B cell (primary cell): ENCODE measurements at regions not wholly inside any gene's neighbourhood (a gene's known extent, or its start where the extent isn't known, plus 50 kb on each side); places are given as distances from the start of the nearest gene placed in this dataset.

Experiments
- ATAC-seq: fragments of 200-7000 bp; cut with Tn5 transposase; one replicate; pipeline ENCODE4 v1.10.0; 2021; ENCODE audit warnings: low read depth, mild to moderate bottlenecking, moderate number of reproducible peaks, moderate library complexity
- CTCF ChIA-PET: fragments of 350-600 bp; sonication (Branson Sonifier 250); formaldehyde crosslinking; loops from one replicate; lab custom pipeline; 2021; ENCODE audit warnings: antibody characterized with exemption, inconsistent platforms; lab: Charles Lee
- POLR2A ChIA-PET: fragments of 350-600 bp; sonication (Branson Sonifier 250); formaldehyde crosslinking; loops from one replicate; lab custom pipeline; 2021; ENCODE audit warnings: antibody characterized with exemption; lab: Charles Lee
- DNase-seq: peaks from one replicate; pipeline ENCODE4 v3.0.0; 2013
- H2AFZ ChIP-seq: 2 replicates; pipeline ENCODE4 v1.6.1; 2012; ENCODE audit warnings: mild to moderate bottlenecking, low read depth, low read length; ENCODE audit not compliant: insufficient read depth, poor library complexity, severe bottlenecking
- H3K27ac ChIP-seq, 2 donors: 1 replicate in 1 of 2; 2 replicates in 1 of 2; pipeline ENCODE4 v1.5.1; 2012 to 2013; ENCODE audit warnings: low read length in 2 of 2, mild to moderate bottlenecking in 2 of 2, moderate library complexity in 1 of 2
- H3K27me3 ChIP-seq, 4 experiments: fragments of 200-600 bp in 1 of 4; sonication (generic) in 1 of 4; replicated peaks in 1 of 4; 1 replicate in 2 of 4; 2 replicates in 2 of 4; pipeline versions ENCODE4 v1.6.1 to v1.7.0; 2013 to 2016; ENCODE audit warnings: low read length in 3 of 4, mild to moderate bottlenecking in 2 of 4, mixed read lengths in 1 of 4, moderate library complexity in 1 of 4; ENCODE audit not compliant: insufficient read depth in 4 of 4, control insufficient read depth in 3 of 4; ENCODE audit errors: control extremely low read depth in 1 of 4
- H3K36me3 ChIP-seq, 2 experiments: replicated peaks in 1 of 2; 1 replicate in 1 of 2; 2 replicates in 1 of 2; pipeline versions ENCODE4 v1.6.1 to v1.7.1; 2013; ENCODE audit warnings: low read length in 1 of 2; ENCODE audit not compliant: insufficient read depth in 2 of 2, control insufficient read depth in 1 of 2; ENCODE audit errors: control extremely low read depth in 1 of 2, extremely low read depth in 1 of 2
- H3K4me1 ChIP-seq, 2 donors: fragments of 200-600 bp in 1 of 2; sonication (generic) in 1 of 2; 1 replicate in 1 of 2; 2 replicates in 1 of 2; pipeline versions ENCODE4 v1.5.1 to v1.6.1; 2013 to 2017; ENCODE audit warnings: low read length in 2 of 2; ENCODE audit not compliant: control insufficient read depth in 2 of 2, insufficient read depth in 2 of 2
- H3K4me2 ChIP-seq: replicated peaks from 2 replicates; pipeline ENCODE3; 2012; ENCODE audit warnings: mild to moderate bottlenecking, low read depth, low read length; ENCODE audit not compliant: poor library complexity, severe bottlenecking
- H3K4me3 ChIP-seq, 5 experiments: fragments of 200-600 bp in 1 of 5; sonication (generic) in 1 of 5; 1 replicate in 3 of 5; 2 replicates in 2 of 5; pipeline versions ENCODE4 v1.5.1 to v1.7.0; 2011 to 2016; ENCODE audit warnings: low read length in 4 of 5, mild to moderate bottlenecking in 4 of 5, low read depth in 2 of 5, control low read depth in 1 of 5, moderate library complexity in 1 of 5; ENCODE audit not compliant: insufficient read depth in 1 of 5; ENCODE audit errors: control extremely low read depth in 1 of 5, extremely low read depth in 1 of 5
- H3K79me2 ChIP-seq: fragments of 200-600 bp; sonication (generic); one replicate; pipeline ENCODE4 v1.6.0; 2016; ENCODE audit warnings: low read length; ENCODE audit not compliant: control insufficient read depth, insufficient read depth
- H3K9ac ChIP-seq: fragments of 200-600 bp; sonication (generic); 2 replicates; pipeline ENCODE4 v1.6.1; 2017; ENCODE audit warnings: mild to moderate bottlenecking, low read length, moderate library complexity
- H3K9me3 ChIP-seq, 3 donors: one replicate each; pipeline versions ENCODE4 v1.6.1 to v1.7.1; 2013; ENCODE audit warnings: low read length in 2 of 3; ENCODE audit not compliant: control insufficient read depth in 2 of 3, insufficient read depth in 1 of 3; ENCODE audit errors: control extremely low read depth in 1 of 3
- H4K20me1 ChIP-seq: 2 replicates; pipeline ENCODE4 v1.6.0; 2012; ENCODE audit warnings: mild to moderate bottlenecking, low read length; ENCODE audit not compliant: insufficient read depth, control insufficient read depth, poor library complexity, severe bottlenecking
- H3K27ac Mint-ChIP-seq: one replicate; pipeline ENCODE4 v1.8.0; 2021; ENCODE audit warnings: mixed read lengths
- H3K27me3 Mint-ChIP-seq: one replicate; pipeline ENCODE4 v1.8.0; 2021; ENCODE audit warnings: mixed read lengths
- H3K4me1 Mint-ChIP-seq: one replicate; pipeline ENCODE4 v1.8.0; 2021; ENCODE audit warnings: mixed read lengths
- H3K4me3 Mint-ChIP-seq: one replicate; pipeline ENCODE4 v1.8.0; 2021; ENCODE audit warnings: mixed read lengths
- H3K9me3 Mint-ChIP-seq: one replicate; pipeline ENCODE4 v1.8.0; 2022; ENCODE audit warnings: mixed read lengths; ENCODE audit not compliant: insufficient read depth
- EZH2 ChIP-seq: IDR thresholded peaks from 2 replicates; pipeline ENCODE4 v1.6.1; 2012; ENCODE audit warnings: borderline replicate concordance, low read depth, mild to moderate bottlenecking, moderate library complexity, low read length; ENCODE audit not compliant: insufficient read depth, poor library complexity, severe bottlenecking
- WGBS: methylation state at CpG from one replicate; pipeline ENCODE4 v1.1.5; 2013; ENCODE audit warnings: missing lambda C conversion rate; ENCODE audit not compliant: insufficient coverage; 5-methylcytosine and 5-hydroxymethylcytosine counted together
- intact Hi-C: fragments of 100-400 bp; cut with micrococcal nuclease; formaldehyde crosslinking; loops from one replicate; pipeline ENCODE4 v1.10.0; 2022
- TF ChIP-seq, protein P1 (sequence below): fragments of 200-600 bp; IDR thresholded peaks from one replicate; pipeline ENCODE4 v1.8.0; 2022; ENCODE audit warnings: antibody characterized with exemption, mild to moderate bottlenecking

DNA sequence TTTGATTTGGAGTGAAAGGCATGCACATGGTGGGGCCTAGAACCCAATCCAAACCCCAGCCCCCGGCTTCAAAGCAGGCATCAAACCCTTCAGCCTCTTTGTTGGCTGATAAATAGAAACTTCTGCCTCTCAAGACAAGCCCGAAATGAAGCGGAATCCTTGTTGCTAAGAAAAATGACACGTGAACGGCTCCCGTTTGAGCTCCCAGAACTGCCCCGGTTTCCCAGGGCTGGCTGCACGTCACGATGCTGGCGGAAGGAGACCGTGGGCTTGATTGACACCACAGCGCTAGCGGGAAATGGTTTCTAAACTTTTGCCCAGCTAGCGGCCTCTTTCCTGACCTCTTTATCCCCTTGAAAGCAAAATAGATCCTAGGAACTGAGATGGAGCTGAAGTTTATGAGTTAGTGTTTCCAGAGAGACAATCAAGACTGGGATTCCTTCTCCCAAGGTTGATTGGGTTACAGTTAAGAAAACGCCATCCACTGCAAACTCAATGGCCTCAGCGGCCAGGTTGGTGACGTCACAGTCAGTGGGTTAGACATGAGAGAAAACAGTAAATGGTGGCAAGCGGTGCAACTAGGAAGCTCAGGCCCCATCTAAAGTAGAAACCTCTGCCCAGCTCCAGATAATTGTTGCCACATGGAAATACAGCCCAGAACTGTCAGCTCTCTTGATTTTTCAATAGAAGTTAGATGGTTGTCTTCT lies 117.0 kb downstream of the ANKRD60 start:
- Mint-ChIP-seq H3K9me3 (peaks cover 4% of the 10 kb centered on the region), H3K27me3 (peaks cover 35% of the 10 kb centered on the region), H3K4me3 (no peak overlapping the region), H3K27ac (no peak overlapping the region), H3K4me1 (peaks cover 1% of the 10 kb centered on the region)
- Histone ChIP-seq H3K9me3 (peaks cover 0 to 12% (median 7%) of the 10 kb centered on the region in 3 donors), H3K4me3 (no peak overlapping the region), H3K27me3 (peaks cover 0 to 2% (median 0%) of the 10 kb centered on the region in 4 experiments), H3K79me2 (no peaks in the 10 kb centered on the region), H3K9ac (no peak overlapping the region), H3K4me1 (no peaks in the 10 kb centered on the region), H3K27ac (no peak overlapping the region), H3K36me3 (no peaks in the 10 kb centered on the region), H2AFZ (no peak overlapping the region), H3K4me2 (no peak overlapping the region), H4K20me1 (no peaks in the 10 kb centered on the region)
- TF ChIP-seq, protein P1, sequence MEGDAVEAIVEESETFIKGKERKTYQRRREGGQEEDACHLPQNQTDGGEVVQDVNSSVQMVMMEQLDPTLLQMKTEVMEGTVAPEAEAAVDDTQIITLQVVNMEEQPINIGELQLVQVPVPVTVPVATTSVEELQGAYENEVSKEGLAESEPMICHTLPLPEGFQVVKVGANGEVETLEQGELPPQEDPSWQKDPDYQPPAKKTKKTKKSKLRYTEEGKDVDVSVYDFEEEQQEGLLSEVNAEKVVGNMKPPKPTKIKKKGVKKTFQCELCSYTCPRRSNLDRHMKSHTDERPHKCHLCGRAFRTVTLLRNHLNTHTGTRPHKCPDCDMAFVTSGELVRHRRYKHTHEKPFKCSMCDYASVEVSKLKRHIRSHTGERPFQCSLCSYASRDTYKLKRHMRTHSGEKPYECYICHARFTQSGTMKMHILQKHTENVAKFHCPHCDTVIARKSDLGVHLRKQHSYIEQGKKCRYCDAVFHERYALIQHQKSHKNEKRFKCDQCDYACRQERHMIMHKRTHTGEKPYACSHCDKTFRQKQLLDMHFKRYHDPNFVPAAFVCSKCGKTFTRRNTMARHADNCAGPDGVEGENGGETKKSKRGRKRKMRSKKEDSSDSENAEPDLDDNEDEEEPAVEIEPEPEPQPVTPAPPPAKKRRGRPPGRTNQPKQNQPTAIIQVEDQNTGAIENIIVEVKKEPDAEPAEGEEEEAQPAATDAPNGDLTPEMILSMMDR = no peak
- TF ChIP-seq EZH2 = no peak
- ATAC-seq (no peak), DNase-seq (no peak)
- WGBS = 91% methylated on average over 14 of the region's 18 CpGs
- intact Hi-C loops = no loop called here
- ChIA-PET CTCF (no interaction called here), POLR2A (no interaction called here)

DNA sequence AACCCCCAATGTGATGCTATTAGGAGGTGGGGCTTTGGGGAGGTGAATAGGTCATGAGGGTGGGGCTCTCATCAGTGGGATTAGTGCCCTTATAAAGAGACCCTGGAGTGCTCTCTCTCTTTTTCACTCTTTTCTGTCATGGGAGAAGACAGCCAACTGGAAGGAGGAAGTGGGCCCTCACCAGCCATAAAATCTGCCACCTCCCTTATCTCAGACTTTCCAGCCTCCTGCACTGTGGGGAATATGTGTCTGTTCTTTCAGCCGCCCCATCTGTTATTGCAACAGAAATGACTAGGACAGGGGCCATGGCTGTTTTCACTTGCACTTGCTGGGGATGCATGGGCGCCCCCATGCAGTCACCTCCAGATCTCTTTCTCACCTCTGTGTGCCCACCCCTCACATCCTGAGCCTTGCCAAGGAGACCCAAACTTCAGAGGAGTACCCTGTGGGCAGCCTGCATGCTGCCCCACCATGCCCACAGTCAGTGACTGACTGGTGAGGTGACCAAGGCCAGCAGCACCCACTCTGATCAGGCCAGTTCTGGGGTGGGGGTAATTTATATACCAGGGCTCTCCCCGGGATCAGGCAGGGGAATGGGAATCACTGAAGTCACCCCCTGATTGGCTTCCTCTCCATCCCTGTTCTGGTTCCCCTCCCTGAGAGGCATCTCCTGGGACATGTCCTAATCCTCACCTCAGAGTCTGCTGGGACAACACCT lies 118.4 kb downstream of the ANKRD60 start:
- Mint-ChIP-seq H3K27me3 (peaks cover 35% of the 10 kb centered on the region), H3K4me3 (no peak overlapping the region), H3K4me1 (peaks cover 1% of the 10 kb centered on the region), H3K27ac (no peak overlapping the region), H3K9me3 (peaks cover 4% of the 10 kb centered on the region)
- no peaks in the 10 kb centered on the region for H3K36me3 ChIP-seq
- CTCF ChIA-PET = no interaction called here
- peaks cover 0 to 4% (median under 1%) of the 10 kb centered on the region in 4 experiments for H3K27me3 ChIP-seq
- H3K27ac ChIP-seq = no peak overlapping the region
- no peak for TF ChIP-seq EZH2
- TF ChIP-seq, protein P1 = no peak
- H3K4me2 ChIP-seq = no peak overlapping the region
- intact Hi-C loops = no loop called here
- no peak overlapping the region for H3K4me3 ChIP-seq
- no peak overlapping the region for H3K9ac ChIP-seq
- no peaks in the 10 kb centered on the region for H4K20me1 ChIP-seq
- 97% methylated on average over 3 of the region's 3 CpGs for WGBS
- no peak for DNase-seq
- POLR2A ChIA-PET = no interaction called here
- no peak for ATAC-seq
- H3K9me3 ChIP-seq = peaks cover 0 to 12% (median 7%) of the 10 kb centered on the region in 3 donors
- H2AFZ ChIP-seq = no peak overlapping the region
- H3K79me2 ChIP-seq = no peaks in the 10 kb centered on the region
- no peaks in the 10 kb centered on the region for H3K4me1 ChIP-seq
